ENCODE measurements at regions not wholly inside any gene's neighbourhood (a gene's known extent, or its start where the extent isn't known, plus 50 kb on each side); places are given as distances from the start of the nearest gene placed in this dataset.

GRCh38 chr12:98262902-98263301 is 252.5 kb upstream of the TMPO start:
- DNase-seq (ENCODE audit: low read depth, low spot score): no peak

- no peak for DNase-seq (ENCODE audit: low read depth, low spot score)
These were observed 240.8 kb upstream of the TMPO start for GRCh38 chr12:98274430-98275130.

GRCh38 chr12:98275131-98275475 is 240.3 kb upstream of the TMPO start:
- no peak for DNase-seq (ENCODE audit: low read depth, low spot score)

- no peak for DNase-seq (ENCODE audit: low read depth, low spot score)
These were observed 235.2 kb upstream of the TMPO start for GRCh38 chr12:98280152-98280551.

GRCh38 chr12:98280621-98281020 is 234.8 kb upstream of the TMPO start:
- DNase-seq (ENCODE audit: low read depth, low spot score): no peak

- no peak for DNase-seq (ENCODE audit: low read depth, low spot score)
These were observed 223.6 kb upstream of the TMPO start for GRCh38 chr12:98291828-98292227.

- DNase-seq (ENCODE audit: low read depth, low spot score): no peak
These were observed 221.2 kb upstream of the TMPO start for GRCh38 chr12:98294051-98294805.

- DNase-seq (ENCODE audit: low read depth, low spot score): no peak
These were observed 219.7 kb upstream of the TMPO start for GRCh38 chr12:98295681-98296080.

- no peak for DNase-seq (ENCODE audit: low read depth, low spot score)
These were observed 218.8 kb upstream of the TMPO start for GRCh38 chr12:98296462-98297079.

GRCh38 chr12:98297538-98297937 is 217.9 kb upstream of the TMPO start:
- DNase-seq (ENCODE audit: low read depth, low spot score): no peak

GRCh38 chr12:98308141-98308540 is 207.2 kb upstream of the TMPO start:
- no peak for DNase-seq (ENCODE audit: low read depth, low spot score)

GRCh38 chr12:98317939-98318899 is 197.2 kb upstream of the TMPO start:
- DNase-seq (ENCODE audit: low read depth, low spot score): no peak

GRCh38 chr12:98319716-98320425 is 195.5 kb upstream of the TMPO start:
- DNase-seq (ENCODE audit: low read depth, low spot score): no peak

- no peak for DNase-seq (ENCODE audit: low read depth, low spot score)
These were observed 190.4 kb upstream of the TMPO start for GRCh38 chr12:98325003-98325402.

GRCh38 chr12:98328467-98328866 is 186.9 kb upstream of the TMPO start:
- DNase-seq (ENCODE audit: low read depth, low spot score): no peak

- DNase-seq (ENCODE audit: low read depth, low spot score): no peak
These were observed 185.8 kb upstream of the TMPO start for GRCh38 chr12:98329589-98329988.

GRCh38 chr12:98332642-98333041 is 182.7 kb upstream of the TMPO start:
- DNase-seq (ENCODE audit: low read depth, low spot score): no peak

- no peak for DNase-seq (ENCODE audit: low read depth, low spot score)
These were observed 180.6 kb upstream of the TMPO start for GRCh38 chr12:98334768-98335167.

- DNase-seq (ENCODE audit: low read depth, low spot score): no peak
These were observed 174.4 kb upstream of the TMPO start for GRCh38 chr12:98341026-98341425.

GRCh38 chr12:98341732-98342131 is 173.7 kb upstream of the TMPO start:
- no peak for DNase-seq (ENCODE audit: low read depth, low spot score)

GRCh38 chr12:98343002-98343567 is 172.3 kb upstream of the TMPO start:
- DNase-seq (ENCODE audit: low read depth, low spot score): no peak

Measured in smooth muscle cell of the brain vasculature (primary cell).